ENCODE measurements at regions not wholly inside any gene's neighbourhood (a gene's known extent, or its start where the extent isn't known, plus 50 kb on each side); places are given as distances from the start of the nearest gene placed in this dataset.

GRCh38 chr5:109917154-109917546, 227.4 kb downstream of the MAN2A1 start:
- no peak for DNase-seq

DNA sequence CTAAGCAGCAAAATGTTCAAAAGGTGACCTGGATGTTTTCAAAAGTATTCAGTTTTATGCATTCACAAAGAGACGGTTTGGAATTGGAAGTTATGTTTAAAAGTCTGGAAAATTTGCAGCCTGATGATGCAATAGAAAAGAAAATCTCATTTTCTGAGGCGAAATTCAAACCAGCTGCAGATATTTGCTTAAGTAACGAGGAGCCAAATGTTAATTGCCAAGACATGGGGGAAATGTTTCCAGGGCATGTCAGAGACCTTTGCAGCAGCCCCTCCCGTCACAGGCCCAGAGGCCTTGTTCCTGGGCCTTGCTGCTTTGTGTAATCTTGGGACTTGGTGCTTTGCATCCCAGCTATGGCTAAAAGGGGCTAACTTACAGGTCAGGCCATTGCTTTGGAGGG, 228.2 kb downstream of the MAN2A1 start:
- no peak for DNase-seq

GRCh38 chr5:109920736-109921135, 231.0 kb downstream of the MAN2A1 start:
- no peak for DNase-seq

- peak; percentile 75 for DNase-seq
Observed at GRCh38 chr5:109921735-109922380, 232.1 kb downstream of the MAN2A1 start.

DNA sequence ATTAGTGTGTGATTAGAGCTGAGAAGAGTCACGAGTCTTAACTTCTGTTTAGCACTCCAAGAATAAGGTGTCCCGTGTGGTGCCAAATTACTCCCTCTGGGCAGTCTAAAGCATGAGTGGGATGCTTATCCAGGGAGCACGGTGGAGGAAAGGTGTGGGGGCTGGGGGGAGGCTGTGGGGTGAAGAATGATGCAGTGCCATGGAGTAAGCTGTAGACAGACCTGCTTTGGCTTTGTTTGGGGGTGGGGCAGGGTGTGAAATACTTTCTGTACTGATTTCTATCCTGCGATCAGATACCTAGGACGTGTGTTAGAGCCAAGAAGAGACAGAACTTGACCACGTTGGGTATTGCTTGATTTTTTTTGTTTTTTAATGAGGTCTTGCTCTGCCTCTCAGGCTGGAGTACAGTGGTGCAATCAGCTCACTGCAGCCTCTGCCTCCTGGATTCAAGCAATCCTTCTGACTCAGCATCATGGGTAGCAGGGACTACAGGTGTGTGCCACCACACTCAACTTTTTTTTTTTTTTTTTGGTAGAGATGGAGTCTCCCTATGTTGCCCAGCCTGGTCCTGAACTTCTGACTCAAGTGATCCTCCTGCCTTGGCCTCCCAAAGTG, 232.8 kb downstream of the MAN2A1 start:
- DNase-seq = peak; percentile 49

DNA sequence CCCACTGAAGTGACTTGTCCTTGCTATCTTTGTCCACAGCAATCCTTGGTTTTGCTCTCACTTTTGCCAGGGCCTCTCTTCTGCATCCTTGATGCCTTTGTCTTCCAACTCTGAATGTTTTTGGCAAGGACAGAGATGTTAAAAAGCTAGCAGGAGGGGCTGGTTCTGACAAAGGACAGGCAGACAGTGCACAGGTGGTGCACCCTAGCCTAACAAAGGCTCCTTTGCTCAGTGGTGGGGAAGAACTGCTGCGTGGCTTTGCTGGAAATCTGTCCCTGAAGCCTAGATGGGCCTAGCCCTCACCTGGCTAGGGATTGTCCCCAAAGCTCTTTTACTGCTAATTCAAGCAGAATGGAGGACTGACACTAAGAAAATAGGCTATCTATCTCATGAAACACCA, 233.5 kb downstream of the MAN2A1 start:
- DNase-seq = peak; percentile 13

GRCh38 chr5:109924237-109925107, 234.7 kb downstream of the MAN2A1 start:
- DNase-seq = no peak

DNA sequence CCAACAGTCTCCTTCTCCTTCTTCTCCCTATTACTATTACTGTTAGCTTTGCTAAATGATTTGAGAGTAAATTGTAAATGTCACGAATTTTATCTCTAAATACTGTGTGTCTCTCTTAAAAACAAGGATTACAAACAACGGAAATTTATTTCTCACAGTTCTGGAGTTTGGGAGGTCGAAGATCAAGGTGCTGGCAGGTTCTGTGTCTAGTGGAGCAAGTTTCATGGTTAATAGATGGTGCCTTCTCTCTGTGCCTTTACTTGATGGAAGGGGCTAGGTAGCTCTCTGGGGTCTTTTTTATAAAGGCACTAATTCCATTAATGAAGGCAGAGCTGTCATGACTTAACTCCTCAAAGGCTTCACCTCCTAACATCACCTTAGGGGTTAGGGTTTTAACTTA, 237.9 kb downstream of the MAN2A1 start:
- no peak for DNase-seq

DNA sequence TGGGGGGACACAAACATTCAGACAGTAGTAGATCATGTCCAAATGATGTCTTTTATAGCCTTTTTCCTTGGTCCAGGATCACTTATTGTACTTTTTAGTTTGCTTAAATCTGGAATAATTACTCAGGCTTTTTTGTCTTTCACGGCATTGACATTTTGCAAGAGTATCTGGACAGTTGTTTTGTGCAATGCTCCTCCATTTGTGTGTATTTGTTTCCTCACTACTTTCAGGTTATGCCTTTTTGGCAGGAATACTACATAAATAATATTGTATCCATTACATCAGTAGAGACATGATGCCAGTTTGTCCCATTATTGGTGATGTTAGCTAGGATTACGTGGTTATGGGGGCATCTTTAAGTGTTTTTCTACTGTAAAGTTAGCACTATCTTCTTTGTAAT, 238.3 kb downstream of the MAN2A1 start:
- DNase-seq = no peak

- no peak for DNase-seq
Observed at GRCh38 chr5:109928811-109929210, 239.1 kb downstream of the MAN2A1 start.

DNA sequence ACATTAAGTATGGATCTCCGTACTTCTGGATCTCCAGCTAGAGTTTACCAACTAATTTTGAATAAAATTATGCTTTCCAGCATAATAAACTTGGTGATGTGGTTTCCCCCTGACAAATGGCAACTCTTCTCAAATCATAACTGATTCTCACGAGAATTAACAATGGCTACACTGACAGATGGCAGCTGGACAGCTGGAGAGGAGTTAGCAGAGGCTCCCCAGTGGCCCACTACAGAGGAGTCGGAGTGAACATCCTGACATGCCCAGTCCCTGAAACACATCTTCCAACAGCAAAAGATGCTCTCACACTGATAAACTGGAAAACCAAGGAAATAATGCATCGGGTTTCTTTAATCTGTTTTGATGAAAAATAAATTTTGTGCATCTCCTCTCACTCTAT, 239.6 kb downstream of the MAN2A1 start:
- no peak for DNase-seq

GRCh38 chr5:109929911-109930310, 240.2 kb downstream of the MAN2A1 start:
- DNase-seq = no peak

DNA sequence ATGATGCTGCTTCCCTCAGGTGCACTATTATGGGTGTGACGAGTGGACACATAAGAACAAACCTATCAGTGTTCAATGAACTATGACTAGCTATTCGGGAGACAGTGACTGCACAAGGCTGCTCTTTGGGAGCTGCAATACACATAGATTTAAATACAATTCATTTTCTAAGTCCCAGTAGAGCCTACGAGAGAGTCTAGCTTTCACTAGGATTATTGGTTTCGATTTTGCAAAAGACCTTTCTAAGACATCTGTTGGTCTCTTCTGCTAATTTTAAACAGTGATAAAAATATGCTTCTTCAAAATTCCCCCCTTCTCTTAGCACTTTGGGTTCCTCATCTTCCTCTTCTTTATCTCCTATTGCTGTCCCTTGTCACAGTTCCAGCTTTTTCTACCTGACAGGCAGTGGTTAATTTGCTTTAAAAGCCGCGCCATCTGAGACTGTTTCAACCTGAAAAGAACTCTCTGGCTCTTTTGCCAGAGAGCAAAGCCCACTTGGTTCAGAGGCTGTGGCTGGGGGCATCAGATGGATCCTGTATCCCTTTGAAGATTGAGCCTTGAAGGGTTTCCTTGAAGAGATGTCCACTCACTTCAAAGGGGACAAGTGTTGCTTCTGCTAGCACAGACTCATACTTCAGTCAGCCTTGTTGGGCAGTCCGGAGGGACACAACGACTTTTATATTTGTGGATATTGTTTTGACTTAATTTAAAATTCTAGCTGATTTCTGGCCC, 241.5 kb downstream of the MAN2A1 start:
- DNase-seq = no peak

DNA sequence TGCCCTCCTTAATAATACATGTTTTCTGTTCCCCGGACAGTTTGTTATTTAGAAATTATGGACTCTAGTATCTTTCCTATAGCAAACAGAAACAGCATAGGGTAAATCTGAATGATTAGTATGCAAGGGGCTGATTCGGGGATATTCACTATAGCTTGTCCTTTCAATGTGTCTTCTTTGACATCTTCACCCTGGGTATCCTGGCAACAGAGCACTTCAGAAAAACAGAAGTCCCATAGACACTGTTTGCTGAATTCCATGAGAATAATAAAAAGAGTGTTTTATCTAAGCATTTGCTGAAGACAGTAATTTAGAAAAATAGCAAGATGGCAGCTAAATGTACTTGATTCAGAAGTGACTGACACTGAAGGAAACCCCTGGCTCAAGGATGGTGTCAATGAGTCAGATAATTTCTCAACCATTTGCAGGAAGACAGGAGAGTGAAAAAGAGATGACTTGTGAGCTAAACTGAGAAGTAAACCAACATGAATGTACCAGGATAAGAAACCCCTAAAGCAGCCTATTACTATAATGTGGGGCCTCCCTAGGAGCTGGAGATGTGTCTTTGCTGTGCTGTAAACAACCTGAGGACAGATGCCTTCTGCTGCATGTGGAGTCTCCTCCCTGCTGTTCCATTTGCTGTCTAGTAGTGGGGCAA, 246.2 kb downstream of the MAN2A1 start:
- no peak for DNase-seq

- no peak for DNase-seq
Observed at GRCh38 chr5:109936996-109937395, 247.3 kb downstream of the MAN2A1 start.

- no peak for DNase-seq
Observed at GRCh38 chr5:109937951-109938350, 248.2 kb downstream of the MAN2A1 start.

GRCh38 chr5:109938453-109938852, 248.7 kb downstream of the MAN2A1 start:
- no peak for DNase-seq

DNA sequence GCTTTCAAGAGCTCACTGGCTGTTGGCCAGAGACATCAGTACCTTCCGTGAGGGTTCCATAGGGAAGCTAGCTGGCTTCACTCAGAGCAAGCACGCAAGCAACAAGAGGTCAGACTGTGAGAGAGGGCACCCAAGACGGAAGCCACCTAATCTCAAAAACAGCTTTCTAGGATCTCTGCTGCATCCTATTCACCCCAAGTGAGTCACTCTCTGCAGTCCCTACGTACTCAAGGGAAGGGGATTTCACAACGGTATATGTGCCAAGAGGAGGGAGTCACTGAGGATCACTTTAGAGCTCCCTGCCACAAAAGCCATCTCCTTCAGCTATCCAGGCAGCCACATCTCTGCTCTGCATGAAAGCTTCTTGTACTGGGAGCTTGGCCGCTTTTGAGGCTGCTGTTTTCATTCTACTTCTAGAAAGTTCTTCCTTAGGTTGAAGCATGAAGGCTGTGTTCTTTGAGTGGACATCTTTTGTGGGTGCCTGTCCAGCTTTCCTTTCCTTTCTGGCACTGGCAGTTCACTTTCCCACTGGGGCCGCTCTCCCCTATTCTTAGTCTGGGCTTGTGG, 249.5 kb downstream of the MAN2A1 start:
- DNase-seq = no peak

- no peak for DNase-seq
Observed at GRCh38 chr5:109942646-109943045, 252.9 kb downstream of the MAN2A1 start.

DNA sequence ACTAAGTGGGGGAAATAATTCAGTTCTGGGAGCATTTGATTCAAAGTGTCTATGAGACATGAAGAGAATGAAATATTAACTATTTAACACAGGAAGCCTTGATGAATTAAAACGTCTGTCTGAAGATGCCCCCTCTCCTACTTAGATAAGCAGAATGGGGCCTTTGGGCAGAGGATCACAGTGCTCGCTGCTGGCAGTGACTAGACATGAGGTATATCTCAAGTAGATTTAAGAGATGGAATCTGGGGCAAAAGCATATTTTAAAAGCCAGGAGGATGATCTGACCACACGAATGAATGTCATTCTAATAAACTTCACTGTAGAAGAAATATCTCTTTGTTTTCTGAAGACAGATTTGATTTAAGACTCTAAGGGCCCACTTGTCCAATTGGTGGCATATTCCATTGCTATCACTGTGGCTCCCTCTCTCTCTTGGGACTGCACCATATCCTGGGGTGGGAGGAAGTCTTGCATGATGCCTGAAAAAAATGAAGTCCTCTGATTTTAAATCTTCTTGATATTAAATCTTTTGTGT, 254.0 kb downstream of the MAN2A1 start:
- DNase-seq = no peak

DNA sequence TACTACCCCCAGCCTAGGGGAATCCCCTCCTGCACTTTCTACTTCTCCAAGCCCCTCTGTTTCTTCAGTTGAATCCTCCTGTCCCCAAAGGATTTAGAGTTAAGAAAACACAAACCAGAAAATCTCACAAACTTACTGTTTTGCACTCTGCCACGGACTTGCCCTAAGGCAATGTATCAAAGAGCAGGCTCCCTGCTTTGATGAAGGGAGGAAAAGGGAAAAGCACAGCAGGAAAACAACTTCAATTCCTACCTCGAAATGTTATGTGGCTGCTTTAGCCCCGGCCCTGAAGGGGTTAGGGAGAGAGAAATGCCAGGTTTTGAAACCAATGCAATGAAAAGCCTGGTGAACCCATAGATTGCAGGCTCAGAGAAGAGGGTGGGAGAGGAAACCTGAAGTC, 254.7 kb downstream of the MAN2A1 start:
- DNase-seq = no peak

GRCh38 chr5:109945097-109945678, 255.5 kb downstream of the MAN2A1 start:
- no peak for DNase-seq
